ENCODE measurements at regions not wholly inside any gene's neighbourhood (a gene's known extent, or its start where the extent isn't known, plus 50 kb on each side); places are given as distances from the start of the nearest gene placed in this dataset.
A peak's percentile ranks its signal among the peaks of the same experiment; 100 is the strongest.

- TF ChIP-seq CTCF (IDR thresholded peaks at IDR 0.05) = 0 out of 2 replicates have a peak, but pooled peaks have one; percentile 25
Measured at GRCh38 chr2:151030663-151031230, 230.9 kb downstream of the RBM43 start.

GRCh38 chr2:151029406-151030157, 232.1 kb downstream of the RBM43 start:
- TF ChIP-seq CTCF (IDR thresholded peaks at IDR 0.05) = no peak

GRCh38 chr2:151028691-151029176, 232.9 kb downstream of the RBM43 start:
- no peak for TF ChIP-seq CTCF (IDR thresholded peaks at IDR 0.05)

- TF ChIP-seq CTCF (IDR thresholded peaks at IDR 0.05) = no peak
Measured at GRCh38 chr2:151027151-151027550, 234.5 kb downstream of the RBM43 start.

GRCh38 chr2:151025816-151026215, 235.8 kb downstream of the RBM43 start:
- no peak for TF ChIP-seq CTCF (IDR thresholded peaks at IDR 0.05)

- no peak for TF ChIP-seq CTCF (IDR thresholded peaks at IDR 0.05)
Measured at GRCh38 chr2:151024696-151025251, 236.9 kb downstream of the RBM43 start.

GRCh38 chr2:151021747-151022452, 239.8 kb downstream of the RBM43 start:
- no peak for TF ChIP-seq CTCF (IDR thresholded peaks at IDR 0.05)

Measured in LNCAP (cell line).